ENCODE measurements at regions not wholly inside any gene's neighbourhood (a gene's known extent, or its start where the extent isn't known, plus 50 kb on each side); places are given as distances from the start of the nearest gene placed in this dataset.
A peak's percentile ranks its signal among the peaks of the same experiment; 100 is the strongest.

DNA sequence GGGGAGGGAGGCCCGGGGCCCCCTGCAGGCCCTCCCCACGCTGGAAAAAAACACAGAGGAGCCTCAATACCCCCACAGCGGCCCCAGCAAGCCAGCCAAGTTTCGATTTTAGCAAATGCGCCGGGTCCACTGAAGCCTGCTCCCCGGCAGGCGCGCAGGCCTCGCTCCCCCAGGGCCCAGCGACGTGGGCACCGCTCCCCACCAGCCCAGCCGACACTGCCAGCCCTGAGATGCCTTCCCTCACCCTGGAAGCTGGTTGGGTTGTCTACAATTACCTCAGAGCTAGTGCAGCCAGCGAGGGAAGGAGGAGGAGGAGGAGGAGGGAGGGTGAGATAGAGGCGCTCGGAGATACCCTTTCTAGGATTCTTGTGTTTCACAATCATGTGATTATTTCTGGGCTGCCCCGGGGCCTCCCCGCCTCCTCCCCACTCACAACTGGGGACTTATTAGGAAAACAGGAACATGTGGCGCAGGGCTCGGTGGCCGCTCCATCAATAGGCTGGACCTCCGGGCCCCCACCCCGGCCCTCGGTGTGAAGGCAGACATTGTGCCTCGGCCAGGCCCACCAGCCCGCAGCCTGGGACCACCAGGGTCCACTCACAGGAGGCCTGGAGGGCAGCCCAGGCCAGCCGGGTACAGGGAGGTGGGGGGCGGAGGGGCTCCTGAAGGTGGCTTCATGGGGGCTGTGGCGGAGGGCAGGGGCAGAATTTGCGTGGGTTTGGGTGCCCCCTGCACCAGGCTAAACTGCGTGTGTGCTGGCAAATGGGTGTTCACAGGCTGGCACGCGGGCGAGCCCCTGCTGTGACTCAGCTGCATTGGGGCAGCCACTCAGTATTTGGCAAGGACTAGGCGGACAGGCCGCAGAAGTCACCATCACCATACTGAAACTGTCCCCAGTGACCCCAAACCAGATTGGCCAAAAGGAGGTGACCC, 109.9 kb downstream of the NCOR2 start:
- DNase-seq, result peak; percentile 55

DNA sequence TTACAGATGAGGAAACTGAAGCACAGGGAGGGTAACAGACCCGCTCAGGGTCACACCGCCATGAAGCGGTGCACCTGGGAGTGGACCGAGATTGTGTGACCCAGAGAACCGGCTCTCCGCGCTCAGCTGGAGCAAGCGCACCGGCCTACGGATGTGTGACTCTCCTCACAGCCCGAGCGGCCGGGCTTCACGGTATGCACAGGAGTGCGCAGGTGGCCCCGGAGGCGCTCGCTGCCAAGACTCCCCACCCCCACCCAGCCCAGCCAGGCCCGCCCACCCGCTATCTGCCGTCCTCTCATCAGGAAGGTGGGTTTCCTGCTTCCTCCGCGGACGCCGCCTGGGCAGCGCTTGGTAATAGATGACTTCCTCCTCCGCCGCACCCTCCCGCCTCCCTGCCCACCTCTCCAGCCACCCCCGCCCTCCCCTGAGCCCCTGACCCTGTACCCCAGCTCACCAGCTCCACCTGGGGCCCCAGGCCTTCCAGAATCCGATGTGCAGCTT, 110.7 kb downstream of the NCOR2 start:
- DNase-seq, result peak; percentile 32

DNA sequence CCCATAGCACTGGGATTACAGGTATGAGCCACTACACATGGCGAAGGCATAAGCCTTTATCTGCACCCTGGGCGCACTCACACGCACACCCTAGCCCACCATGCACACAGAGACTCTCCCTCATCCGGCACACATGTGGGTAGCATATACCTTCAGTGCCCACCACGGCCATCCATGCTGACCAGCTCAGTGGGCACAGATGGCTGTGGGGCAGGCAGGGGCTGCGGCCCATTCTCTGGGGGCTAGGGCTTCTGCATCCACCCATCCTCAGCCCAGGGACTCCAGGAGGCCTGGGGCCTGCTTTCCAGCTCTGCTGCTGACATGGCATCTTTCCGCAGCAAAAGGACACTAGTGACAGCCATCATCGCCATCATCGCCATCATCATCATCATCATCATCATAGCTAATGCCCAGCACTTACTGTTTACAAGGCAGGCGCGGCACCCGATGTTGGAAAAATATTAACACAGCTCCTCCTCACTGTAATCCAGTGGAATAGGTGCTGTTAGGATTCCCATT, 111.2 kb downstream of the NCOR2 start:
- DNase-seq, result no peak

DNA sequence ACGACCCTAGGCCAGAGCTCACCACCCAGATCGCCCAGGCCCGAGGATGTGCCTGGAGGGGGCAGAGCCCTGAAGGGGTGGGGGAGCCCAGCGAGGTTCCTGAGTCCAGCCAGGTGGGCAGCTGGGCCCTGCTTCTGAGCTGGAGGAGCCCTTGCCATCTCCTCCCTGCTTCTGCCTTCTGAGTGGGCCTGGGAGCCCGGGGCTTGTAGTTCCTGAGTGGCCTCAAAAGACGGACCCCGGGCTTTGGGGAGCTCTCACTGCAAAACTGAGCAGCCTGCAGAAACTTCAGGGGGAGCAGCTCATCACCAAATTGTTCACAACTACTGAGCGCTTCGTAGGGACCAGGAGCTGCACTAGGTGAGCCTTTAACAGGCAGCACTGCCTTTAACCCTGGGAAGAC, 112.1 kb downstream of the NCOR2 start:
- no peak for DNase-seq

DNA sequence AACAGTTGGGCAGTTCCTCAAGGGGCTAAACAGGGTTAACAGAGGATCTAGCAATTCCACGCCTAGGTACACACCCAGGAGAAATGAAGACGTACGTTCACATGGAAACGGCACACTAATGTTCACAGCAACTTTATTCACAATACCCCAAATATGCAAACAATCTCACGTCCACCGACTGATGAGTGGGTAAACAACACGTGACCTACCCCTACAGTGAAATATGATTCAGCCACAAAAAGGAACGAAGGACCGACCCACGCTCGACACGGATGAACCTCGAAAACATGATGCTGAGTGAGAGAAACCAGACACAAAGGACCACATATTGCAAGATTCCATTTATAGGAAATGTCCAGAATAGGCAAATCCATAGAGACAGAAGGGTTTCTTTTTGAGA, 112.7 kb downstream of the NCOR2 start:
- no peak for DNase-seq

DNA sequence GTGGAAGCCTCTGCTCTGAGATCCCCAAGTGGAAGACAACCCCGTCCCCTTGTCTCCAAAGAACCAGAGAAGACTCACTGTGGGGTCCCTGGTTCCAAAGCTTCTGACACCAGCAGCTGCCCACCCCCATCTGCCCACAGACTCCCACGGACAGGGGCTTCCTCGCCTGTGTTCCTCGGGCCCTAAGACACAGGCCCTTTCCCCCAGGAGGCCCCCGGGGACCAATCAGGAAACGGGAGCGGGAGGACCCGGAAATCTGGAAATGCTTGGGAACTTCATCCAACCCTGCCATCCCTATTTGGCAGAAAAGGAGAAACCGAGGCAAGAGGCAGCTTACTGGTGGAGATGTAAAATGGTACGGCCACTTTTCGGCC, 113.1 kb downstream of the NCOR2 start:
- DNase-seq, result no peak

DNA sequence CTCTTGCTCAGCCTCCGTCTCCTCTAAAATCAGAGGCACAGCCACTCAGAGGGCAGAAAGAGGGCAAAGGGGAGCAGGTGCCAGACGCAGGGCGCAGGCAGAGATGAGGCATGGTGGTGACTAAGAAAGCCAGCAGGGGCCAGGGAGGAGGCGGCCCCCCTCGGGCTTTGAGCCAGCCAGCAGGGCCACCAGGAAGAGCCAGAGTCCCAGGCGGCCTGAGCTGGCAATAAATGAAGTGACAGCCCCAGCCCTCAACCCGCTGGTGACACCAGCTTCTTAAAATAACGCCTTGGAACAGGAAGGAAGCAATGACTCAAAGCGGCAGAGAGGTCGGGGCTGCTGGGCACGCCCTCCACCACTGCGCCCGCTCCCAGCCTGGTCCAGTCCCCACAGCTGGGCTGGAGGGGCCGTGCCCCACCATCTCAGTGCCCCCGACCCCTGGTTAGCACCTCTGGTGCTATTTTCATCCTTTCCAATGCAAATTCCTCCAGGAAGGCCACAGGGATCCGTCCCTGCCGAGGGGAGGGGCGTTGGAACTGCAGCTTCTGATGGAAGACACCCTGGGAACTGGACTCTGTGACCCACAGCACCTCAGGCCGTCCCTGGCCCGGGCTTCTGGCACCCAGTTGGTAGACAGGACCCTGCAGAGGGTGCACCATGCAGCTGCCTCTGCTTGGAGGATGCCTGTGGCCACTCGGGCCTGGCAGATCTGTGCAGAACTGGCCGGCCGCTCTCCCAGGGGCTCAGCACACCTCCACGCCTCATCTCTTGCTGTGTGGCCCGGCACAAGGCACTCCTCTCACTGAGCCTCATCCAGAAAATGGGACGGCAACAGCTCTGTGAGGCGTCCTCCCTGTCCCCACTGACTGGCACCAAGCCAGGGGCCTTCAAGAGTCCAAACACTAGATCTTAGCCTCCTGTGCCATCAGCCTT, 113.7 kb downstream of the NCOR2 start:
- peak; percentile 72 for DNase-seq

DNA sequence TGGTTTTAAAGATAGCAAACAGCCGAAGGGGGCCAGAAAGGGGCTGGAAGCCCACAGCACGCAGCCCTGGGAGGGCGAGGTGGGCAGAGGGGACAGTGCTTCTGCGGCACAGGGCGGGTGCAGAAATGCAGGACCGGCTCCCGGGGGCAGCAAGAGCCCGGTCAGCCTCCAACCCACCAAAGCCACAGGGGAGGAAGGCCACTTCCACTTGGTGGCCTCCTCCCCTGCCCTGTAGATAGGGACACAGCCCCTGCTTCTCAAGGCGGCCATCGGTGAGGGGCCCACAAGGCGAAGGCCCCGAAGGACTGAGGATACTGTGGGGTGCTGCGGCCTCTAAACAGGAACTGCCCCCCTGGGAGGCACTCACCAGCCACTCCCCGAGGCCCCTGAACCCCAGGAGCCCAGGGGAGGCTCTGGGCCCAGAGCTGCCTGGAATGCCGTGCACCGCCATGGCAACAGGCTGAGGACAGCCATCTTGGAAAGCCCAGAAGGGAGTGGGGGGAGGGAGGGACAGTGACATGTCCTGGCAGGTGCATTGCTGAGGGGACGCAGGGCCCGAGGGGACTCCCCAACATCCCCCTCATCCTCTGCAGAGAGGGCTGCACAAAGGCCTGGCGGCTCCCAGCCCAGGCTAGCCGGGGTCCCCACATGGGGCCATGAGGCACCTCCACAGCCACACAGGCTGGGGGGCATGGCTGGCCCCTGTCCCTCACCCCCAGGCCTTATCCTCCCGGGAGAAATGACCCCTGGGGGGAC, 114.7 kb downstream of the NCOR2 start:
- DNase-seq, result no peak

DNA sequence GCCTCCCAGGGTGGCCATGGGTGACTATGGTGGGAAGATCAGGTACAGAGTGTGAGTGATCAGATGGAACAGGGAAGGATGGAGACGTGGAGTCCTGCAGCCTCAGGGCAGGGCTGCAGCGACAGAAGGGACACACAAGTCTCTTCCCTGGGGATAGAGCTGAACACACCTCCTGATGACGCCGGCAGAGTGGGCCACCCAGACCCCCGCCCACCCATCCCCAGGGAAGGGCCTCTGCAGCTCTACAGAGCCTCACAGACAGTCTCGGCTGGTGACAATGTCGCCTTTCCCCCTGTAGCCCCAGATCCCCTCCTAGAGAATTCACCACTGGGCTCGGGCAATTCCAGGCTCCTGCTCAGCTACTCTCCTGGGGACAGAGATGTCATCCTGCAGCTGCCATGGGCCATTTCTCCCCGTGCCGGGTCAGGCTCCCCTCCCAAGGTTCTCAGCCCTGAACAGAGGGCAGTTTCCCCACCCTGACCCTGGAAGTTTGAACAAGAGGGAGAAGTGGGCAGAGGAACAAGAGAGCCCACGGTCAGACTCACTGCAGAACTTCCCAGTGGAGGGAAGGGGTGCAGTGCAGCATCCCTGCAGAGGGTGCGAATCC, 115.7 kb downstream of the NCOR2 start:
- no peak for DNase-seq

DNA sequence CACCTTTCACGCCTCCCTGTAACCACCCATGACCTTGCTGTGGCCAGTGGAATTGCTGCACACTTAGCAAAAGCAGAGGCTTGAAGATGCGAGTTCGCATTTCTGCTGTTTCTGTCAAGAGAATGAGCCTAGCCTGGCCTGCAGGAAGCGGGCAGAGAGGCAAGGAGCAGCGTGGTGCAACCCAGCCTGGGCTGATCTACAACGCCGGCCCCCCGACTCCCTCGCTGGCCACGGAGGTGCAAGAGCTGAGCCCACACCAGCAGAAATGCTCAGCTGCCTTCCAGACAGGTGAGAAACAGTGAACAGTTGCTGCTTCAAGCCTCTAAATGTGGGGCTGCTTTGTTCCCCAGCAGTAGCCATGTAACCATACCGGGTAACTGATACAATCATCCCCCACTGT, 116.4 kb downstream of the NCOR2 start:
- DNase-seq, result no peak

DNA sequence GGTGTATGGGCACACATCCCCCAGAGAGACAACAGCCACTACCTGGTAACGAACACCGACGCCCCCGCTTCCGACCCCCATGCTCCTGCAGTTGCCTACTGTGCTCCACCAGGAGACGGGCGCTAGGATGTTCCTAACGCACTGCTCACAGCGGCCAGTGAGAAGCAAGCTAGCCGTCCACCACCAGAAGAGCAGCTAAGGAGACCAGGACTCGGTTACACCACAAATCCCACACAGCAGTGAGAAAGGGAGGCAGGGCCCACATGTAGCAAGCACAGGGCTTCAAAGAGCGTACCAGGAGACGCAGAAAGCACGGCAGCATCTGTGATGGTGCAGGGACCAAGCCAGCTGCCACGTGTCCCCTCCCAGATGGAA, 117.0 kb downstream of the NCOR2 start:
- DNase-seq, result no peak

DNA sequence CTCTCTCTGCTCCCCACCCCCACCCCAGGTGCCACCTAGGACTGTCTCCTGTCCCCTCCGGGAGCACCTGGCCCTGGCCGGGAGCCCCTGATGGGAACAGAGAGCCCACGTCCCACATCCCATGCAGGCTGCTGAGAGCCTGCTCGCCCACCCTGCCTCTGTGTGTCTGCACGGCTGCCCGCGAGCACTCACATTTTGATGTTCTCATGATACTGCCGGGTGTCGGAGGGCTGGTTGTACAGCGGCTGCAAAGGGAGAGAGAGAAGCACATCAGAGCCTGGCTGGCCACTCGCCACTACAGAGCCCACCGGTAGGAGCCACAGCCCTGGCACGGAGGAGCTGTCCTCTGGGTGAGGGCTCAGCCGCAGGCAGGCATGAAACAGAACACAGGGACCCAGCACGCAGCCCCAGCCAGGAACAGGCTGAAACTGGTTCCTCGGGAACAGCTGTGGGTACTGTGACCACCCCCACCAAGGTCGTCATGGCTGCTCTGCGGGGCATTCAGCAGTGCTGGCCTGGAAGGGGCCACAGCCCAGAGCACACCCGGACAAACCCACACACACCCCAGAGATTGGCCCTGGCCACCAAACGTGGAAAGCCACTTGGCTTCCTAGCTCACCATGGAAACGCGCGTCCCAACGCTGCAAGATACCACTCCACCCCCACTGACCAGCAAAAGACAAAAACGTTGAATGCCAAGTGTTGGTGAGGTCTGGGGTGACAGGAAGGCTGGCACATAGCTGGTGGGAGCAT, 117.6 kb downstream of the NCOR2 start:
- no peak for DNase-seq

DNA sequence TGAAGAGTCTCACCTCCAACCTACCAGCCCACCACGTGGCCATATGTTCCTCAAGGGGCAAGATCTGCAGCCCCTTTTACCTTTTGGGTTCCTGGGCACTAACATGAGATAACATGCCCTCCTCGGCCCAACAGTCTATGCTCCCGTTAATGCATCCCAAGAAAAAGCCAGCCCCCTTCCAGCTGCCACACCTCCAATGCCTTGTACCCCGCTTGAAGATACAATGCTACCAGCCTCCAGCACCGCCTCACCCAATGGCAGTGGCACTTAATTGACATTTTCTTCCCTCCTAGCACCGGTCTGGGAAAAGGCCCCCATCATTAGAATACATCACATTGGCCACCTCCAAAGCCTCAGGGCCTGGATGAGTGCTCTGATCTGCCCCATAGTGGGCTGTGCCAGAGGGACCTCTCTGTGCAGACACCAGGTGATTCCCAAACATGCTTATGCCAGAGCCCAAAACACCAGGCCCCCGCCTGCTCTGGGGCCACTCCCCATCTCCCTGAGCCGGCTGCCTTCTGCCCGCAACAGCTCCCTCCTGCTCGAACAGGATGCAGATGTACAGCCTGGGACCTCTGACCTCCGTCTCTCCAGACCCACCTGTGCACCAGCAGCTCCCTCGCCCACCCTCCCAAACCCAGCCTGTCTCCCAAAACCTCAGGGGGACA, 118.3 kb downstream of the NCOR2 start:
- DNase-seq, result no peak

DNA sequence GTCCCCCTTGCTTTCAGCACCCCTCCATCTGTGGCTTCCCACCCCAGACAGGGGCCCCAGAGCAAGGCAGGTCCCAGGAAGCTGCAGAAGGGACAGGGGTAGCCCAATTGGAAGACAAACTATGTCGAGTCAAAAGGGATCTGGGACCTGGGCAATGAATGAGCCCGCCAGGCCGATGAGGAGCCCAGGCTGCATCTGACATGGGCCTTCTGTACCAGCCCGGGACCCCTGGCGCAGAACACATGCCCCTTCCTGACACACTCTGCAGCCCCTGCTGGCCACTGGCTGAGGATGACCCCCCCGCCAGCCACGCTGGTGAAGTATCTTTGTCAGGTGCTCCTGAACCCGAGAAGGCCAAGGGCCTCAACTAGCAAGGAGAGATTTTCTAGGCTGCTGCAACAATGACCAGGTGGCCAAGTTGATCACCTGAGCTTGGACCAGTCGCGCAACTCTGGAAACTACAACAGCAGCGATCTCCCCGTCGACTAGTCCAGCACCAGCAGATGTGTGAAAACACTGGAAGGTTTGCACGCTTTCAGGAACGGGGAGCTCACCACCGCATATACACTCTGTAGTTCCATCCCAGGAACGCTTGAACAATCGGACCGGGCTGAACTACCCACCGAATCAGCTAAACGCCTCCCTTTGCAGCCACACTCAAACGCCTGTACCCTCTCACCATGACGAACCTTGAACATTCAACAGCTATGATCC, 119.0 kb downstream of the NCOR2 start:
- no peak for DNase-seq

DNA sequence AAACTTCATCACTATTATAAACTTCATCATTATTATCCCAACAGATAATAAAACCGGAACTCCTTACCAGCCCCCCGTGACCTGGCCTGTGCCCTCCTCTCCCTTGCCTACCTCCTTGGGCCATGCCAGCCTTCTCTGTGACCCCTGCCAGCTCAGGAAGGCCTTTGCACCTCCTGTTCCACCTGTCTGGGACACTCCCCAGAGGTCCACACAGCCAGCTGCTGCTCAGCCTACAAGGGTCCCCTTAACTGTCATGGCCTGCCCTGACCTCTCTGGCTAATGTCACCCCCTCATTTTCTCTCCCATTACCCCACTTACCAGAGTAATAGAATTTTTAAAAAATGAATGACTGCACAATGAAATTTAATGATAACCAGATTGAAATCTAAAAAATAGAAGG, 121.0 kb downstream of the NCOR2 start:
- no peak for DNase-seq

DNA sequence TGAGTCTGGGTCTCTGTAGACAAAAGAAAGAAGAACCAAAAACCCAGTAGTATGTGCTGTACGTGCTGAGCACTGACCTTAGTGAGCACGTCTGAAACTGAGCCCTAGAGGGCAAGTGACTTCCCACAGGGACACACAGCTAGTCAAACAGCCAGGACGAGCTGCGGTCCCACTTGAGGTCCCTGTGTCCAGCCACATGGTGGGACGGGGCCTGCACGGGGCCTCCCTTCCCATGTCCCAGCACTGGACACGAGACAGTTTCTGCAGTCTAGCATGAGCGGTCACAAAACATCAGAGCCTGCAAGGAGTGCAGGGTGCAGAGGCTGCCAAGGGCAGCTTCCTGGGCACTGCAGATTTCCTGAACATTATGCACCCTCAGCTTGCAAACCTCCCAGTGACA, 121.6 kb downstream of the NCOR2 start:
- no peak for DNase-seq

DNA sequence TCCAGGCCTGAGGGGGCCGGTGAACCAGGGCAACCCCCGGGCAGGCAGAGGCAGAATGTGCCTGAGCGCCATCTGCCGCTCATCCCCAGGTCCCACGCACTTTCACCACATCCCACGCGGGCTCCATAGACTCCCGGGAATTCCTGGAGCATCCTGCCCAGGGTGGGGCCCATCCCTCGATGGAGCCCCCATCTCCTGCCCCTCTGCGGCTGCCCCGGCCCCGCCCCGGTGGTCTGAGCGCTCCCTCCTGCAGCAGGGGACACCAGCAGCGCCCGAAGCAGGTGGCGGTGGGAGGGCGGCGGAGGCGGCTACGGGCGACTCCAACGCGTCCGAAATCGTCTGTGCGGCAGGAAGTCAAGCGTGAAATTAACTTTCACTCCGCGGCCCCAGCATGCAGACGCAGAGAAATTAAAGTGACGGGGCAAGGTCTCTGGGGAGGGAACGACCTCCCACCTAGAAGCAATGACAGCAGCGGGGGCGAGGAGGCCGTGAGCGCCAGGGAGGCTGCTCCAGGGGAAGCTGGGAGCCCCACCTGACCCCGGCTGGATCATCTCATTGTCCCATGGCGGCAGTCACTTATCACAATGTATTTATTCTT, 122.2 kb downstream of the NCOR2 start:
- no peak for DNase-seq

DNA sequence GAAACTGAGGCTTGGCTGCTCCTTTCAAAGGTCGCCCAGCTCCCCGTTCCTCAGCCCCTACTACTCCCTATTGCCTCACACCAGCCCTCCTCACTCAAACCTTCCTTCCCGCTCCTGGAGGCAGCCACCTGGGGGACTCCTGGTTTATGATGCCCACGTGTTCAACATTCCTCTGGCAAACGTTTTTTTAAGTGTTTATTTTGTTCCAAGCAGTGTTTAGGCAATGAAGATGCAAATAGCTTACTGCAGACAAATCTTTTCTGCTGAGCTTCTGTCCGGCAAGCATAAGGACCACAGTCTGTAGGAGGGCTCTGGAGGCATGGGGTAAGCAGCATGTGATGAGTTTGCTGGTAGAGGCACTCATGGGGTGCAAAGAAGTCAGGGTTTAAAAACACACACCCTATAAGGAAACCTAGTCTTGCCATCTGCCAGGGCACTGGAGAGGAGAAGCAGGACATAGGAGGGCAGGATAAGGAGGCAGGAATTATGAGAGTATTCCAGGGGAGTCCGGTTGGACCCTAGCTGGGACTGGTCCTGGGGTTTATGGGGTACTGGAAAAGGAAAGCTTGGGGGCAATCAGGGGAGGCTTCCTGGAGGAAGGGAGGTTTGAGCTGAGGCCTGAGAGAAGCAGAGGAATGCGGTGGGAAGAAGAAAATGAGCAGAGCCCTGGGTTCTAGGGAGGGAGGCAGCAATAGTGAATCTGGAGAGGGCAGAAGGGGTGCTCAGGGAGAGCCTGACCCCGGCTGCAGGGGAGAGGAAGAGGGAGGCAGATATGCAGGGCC, 123.3 kb downstream of the NCOR2 start:
- no peak for DNase-seq

Data from stimulated activated CD4-positive, alpha-beta T cell treated with anti-CD3 and anti-CD28 coated beads, Interleukin-4, amount 100 ng/mL, for 1 hour (primary cell).